Body of pancreas (tissue), 4 donors: ENCODE measurements at regions not wholly inside any gene's neighbourhood (a gene's known extent, or its start where the extent isn't known, plus 50 kb on each side); places are given as distances from the start of the nearest gene placed in this dataset.

ENCODE experiments used
- CTCF ChIP-seq, 7 experiments: fragments of 450-650 bp in 4 of 7; fragments of 200-600 bp in 3 of 7; sonication (generic) in 3 of 7; IDR thresholded peaks; one replicate each; pipeline ENCODE4 v1.5.1; 2016 to 2019; ENCODE audit warnings: antibody characterized with exemption in 7 of 7
- POLR2A ChIP-seq, 3 donors: fragments of 450-650 bp; IDR thresholded peaks; one replicate each; pipeline ENCODE4 v1.6.1; 2016; ENCODE audit warnings: antibody characterized with exemption in 3 of 3, mild to moderate bottlenecking in 2 of 3

- TF ChIP-seq POLR2A (IDR thresholded peaks at IDR 0.05) (no peak), CTCF (IDR thresholded peaks at IDR 0.05) (no peak)
Measured at GRCh38 chr10:27297844-27298521, 57.4 kb upstream of the ACBD5 start.
